Ovary (tissue), 7 donors: ENCODE measurements at regions not wholly inside any gene's neighbourhood (a gene's known extent, or its start where the extent isn't known, plus 50 kb on each side); places are given as distances from the start of the nearest gene placed in this dataset.

Experiments used
- DNase-seq, 5 donors: peaks; one replicate each; pipeline ENCODE4 v3.0.0-alpha.2; 2019 to 2020
- H3K27ac ChIP-seq, 2 donors: fragments of 200-600 bp; one replicate each; pipeline versions ENCODE4 v1.5.1 to v1.8.0; 2019 to 2022
- H3K27me3 ChIP-seq: fragments of 200-600 bp; one replicate; pipeline ENCODE4 v1.8.0; 2022
- H3K36me3 ChIP-seq: fragments of 200-600 bp; sonication (generic); one replicate; pipeline ENCODE4 v1.5.1; 2019
- H3K4me1 ChIP-seq: one replicate; pipeline ENCODE4 v1.8.1; 2013; ENCODE audit warnings: mild to moderate bottlenecking, moderate library complexity; ENCODE audit not compliant: insufficient read depth
- H3K4me3 ChIP-seq: fragments of 200-600 bp; sonication (generic); one replicate; pipeline ENCODE4 v1.5.1; 2017
- H3K9me3 ChIP-seq, 2 donors: fragments of 200-600 bp in 1 of 2; sonication (generic) in 1 of 2; one replicate each; pipeline versions ENCODE4 v1.5.1 to v1.8.1; 2013 to 2019; ENCODE audit warnings: mild to moderate bottlenecking in 1 of 2, moderate library complexity in 1 of 2
- EP300 ChIP-seq: sonication (generic); formaldehyde crosslinking; IDR thresholded peaks from one replicate; pipeline ENCODE4 v1.6.1; 2017; ENCODE audit warnings: antibody characterized with exemption
- POLR2A ChIP-seq: fragments of 450-650 bp; IDR thresholded peaks from one replicate; pipeline ENCODE4 v1.6.1; 2017; ENCODE audit warnings: antibody characterized with exemption, mild to moderate bottlenecking, moderate library complexity
- WGBS, 3 donors: extraction: QIAGEN DNeasy Blood & Tissue Kit in 1 of 3; methylation state at CpG; one replicate each; pipeline versions ENCODE4 v1.1.5 to v1.1.7; 2013 to 2017; 5-methylcytosine and 5-hydroxymethylcytosine counted together
- intact Hi-C, 4 donors: fragments of 100-400 bp; cut with DNase I; formaldehyde crosslinking; loops; one replicate each; pipeline versions ENCODE4 v1.11.0 to v1.15.1; 2022 to 2023
- TF ChIP-seq, protein P1 (sequence below), 3 donors: fragments of 450-650 bp in 2 of 3; fragments of 200-600 bp in 1 of 3; IDR thresholded peaks; one replicate each; pipeline versions ENCODE4 v1.5.1 to v1.8.0; 2016 to 2022; ENCODE audit warnings: antibody characterized with exemption in 3 of 3, mild to moderate bottlenecking in 1 of 3
- donor health status: DM: no; HTN: no; CAD: no; lungs with moderate emphysema.
- donor health status: DM: no; HTN: no; CAD: no.
- donor health status: Bipolar disorder and iron deficiency.
- donor health status: DM: no; HTN: no; CAD: no.
- donor health status: DM: yes; HTN: yes; CAD: no.

DNA sequence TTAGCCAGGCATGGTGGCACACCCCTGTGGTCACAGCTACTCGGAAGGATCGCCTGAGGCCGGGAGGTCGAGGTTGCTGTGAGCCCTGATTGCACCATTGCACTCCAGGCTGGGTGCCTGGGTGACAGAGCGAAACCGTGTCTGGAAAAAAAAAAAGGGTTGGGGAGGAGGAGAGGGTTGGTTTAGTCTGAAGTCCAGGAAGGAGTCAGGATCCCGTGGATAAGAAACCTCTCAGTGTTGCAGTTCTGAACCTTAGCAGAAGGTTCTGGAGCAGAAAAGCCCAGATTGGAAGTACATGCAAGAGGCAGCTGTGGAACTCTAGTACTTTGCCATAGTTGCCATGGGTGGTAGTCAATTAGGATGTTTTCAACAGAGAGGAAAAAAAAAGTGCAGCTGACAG, 125.2 kb upstream of the CPEB4 start:
- Histone ChIP-seq H3K27me3 (no peaks in the 10 kb centered on the region), H3K4me3 (no peak overlapping the region), H3K27ac (no peak overlapping the region), H3K4me1 (peaks cover 3% of the 10 kb centered on the region), H3K36me3 (no peaks in the 10 kb centered on the region), H3K9me3 (no peaks in the 10 kb centered on the region)
- 89 to 92% (median 90%) methylated on average over 7 of the region's 7 CpGs for WGBS, 3 donors
- no peak for DNase-seq
- TF ChIP-seq, protein P1, sequence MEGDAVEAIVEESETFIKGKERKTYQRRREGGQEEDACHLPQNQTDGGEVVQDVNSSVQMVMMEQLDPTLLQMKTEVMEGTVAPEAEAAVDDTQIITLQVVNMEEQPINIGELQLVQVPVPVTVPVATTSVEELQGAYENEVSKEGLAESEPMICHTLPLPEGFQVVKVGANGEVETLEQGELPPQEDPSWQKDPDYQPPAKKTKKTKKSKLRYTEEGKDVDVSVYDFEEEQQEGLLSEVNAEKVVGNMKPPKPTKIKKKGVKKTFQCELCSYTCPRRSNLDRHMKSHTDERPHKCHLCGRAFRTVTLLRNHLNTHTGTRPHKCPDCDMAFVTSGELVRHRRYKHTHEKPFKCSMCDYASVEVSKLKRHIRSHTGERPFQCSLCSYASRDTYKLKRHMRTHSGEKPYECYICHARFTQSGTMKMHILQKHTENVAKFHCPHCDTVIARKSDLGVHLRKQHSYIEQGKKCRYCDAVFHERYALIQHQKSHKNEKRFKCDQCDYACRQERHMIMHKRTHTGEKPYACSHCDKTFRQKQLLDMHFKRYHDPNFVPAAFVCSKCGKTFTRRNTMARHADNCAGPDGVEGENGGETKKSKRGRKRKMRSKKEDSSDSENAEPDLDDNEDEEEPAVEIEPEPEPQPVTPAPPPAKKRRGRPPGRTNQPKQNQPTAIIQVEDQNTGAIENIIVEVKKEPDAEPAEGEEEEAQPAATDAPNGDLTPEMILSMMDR (IDR thresholded peaks at IDR 0.05), result no peak
- TF ChIP-seq EP300, result no peak
- TF ChIP-seq POLR2A, result no peak
- intact Hi-C loops, result no loop called here

DNA sequence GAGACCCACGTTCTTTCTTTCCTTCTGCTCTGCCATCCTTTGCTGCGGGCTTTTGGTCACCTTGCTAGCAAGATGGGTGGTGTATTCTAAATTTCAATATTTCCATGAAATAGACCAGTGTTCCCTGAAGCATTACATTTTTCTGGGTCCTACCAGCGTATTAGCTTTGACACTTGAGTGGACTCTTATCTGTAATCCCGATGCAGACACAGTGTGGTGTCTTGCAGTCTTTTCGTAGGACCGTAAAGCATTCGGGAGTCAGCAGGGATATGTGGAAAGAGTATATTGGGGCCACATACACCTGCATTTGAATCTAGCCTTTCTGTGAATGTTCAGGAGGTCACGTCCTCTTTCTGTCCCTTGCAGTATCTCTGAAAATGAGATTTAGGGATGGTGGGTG, 124.7 kb upstream of the CPEB4 start:
- DNase-seq, result no peak
- Histone ChIP-seq H3K36me3 (no peaks in the 10 kb centered on the region), H3K27me3 (no peaks in the 10 kb centered on the region), H3K4me3 (no peak overlapping the region), H3K4me1 (peaks cover 3% of the 10 kb centered on the region), H3K9me3 (no peaks in the 10 kb centered on the region), H3K27ac (no peak overlapping the region)
- 87 to 93% (median 92%) methylated on average over 8 of the region's 8 CpGs for WGBS, 3 donors
- intact Hi-C loops, result no loop called here
- TF ChIP-seq, protein P1 (IDR thresholded peaks at IDR 0.05), result no peak
- no peak for TF ChIP-seq POLR2A
- no peak for TF ChIP-seq EP300

DNA sequence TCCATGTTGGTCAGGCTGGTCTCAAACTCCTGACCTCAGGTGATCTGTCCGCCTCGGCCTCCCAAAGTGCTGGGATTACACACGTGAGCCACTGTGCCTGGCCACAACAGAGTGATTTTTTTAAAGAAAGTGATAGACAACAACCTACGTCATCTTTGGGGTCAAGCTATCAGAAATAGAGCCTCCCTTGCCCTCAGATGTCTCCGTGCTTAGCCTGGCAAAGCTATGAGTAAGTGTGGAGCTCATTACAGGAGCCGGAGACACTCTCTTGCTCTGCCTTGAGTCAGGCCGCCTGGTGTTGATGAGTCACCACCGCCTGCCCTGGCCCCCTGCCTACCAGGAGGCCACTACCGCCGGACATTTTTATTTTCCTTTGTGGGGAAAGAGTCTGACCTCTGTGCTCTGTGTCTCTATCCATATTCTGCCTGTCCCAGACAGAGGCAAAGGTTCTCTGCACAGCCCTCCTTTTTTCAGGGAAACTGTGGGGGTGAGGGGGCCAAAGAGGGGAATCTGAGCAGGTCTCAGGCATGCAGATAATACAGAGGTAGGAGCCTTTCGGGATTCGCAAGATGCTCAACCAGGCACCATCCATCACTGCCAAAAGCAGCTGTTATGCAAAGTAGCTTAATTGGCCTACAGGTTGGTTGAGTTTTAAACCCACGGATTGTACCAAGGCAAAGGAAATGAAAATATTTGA, 123.7 kb upstream of the CPEB4 start:
- Histone ChIP-seq H3K4me1 (peaks cover 3% of the 10 kb centered on the region), H3K9me3 (no peaks in the 10 kb centered on the region), H3K36me3 (no peaks in the 10 kb centered on the region), H3K27me3 (no peaks in the 10 kb centered on the region), H3K27ac (no peak overlapping the region), H3K4me3 (no peak overlapping the region)
- intact Hi-C loops, result no loop called here
- 29 to 37% (median 30%) methylated on average over 12 to 13 of the region's 13 CpGs for WGBS, 3 donors
- DNase-seq, result peak; percentile 79 to 90 (median 88)
- TF ChIP-seq, protein P1 (IDR thresholded peaks at IDR 0.05), result no peak
- TF ChIP-seq POLR2A (no peak), EP300 (no peak)

DNA sequence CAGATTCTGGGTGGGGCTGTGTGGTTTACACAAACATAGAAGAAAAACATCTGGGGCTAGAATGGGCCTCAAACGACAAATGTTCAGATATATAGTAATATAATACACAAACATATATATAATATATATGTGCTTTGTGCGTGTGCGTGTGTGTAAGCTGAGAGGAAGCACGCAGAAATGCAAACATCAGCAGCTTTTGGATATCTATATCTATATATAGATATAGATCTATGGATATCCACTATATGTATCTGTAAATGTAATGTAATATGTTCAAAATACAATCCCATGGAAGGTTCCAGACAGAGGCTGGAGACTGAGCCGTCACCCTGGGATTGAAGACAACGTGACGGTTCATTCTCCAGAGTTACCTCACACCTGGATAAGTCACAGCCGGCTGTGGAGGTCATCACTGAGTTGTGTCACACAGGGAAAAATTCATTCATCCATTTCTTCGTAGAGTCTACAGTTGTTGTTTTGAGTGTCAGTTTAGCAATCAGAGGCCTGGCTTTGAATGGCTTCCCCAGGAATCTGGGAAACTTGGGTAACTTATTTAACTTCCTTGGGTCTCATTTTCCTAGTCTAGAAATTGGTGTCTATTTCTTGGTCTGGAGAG, 123.0 kb upstream of the CPEB4 start:
- intact Hi-C loops, result no loop called here
- WGBS, 3 donors, result 91 to 94% (median 91%) methylated on average over 9 of the region's 9 CpGs
- H3K9me3 ChIP-seq, result no peaks in the 10 kb centered on the region

More for the DNA sequence above, 123.0 kb upstream of the CPEB4 start:
- Histone ChIP-seq H3K4me1 (peaks cover 3% of the 10 kb centered on the region), H3K4me3 (no peak overlapping the region), H3K27ac (no peak overlapping the region), H3K27me3 (no peaks in the 10 kb centered on the region), H3K36me3 (no peaks in the 10 kb centered on the region)
- TF ChIP-seq EP300 (no peak), POLR2A (no peak)
- TF ChIP-seq, protein P1 (IDR thresholded peaks at IDR 0.05), result no peak
- DNase-seq, result no peak
